Activated gamma-delta T cell treated with Interleukin-2 at 50 U/mL for 16 hours (primary cell): ENCODE measurements at regions not wholly inside any gene's neighbourhood (a gene's known extent, or its start where the extent isn't known, plus 50 kb on each side); places are given as distances from the start of the nearest gene placed in this dataset.

Experiments used
- DNase-seq: peaks from one replicate; pipeline ENCODE4 v3.0.0-alpha.2; 2020

DNA sequence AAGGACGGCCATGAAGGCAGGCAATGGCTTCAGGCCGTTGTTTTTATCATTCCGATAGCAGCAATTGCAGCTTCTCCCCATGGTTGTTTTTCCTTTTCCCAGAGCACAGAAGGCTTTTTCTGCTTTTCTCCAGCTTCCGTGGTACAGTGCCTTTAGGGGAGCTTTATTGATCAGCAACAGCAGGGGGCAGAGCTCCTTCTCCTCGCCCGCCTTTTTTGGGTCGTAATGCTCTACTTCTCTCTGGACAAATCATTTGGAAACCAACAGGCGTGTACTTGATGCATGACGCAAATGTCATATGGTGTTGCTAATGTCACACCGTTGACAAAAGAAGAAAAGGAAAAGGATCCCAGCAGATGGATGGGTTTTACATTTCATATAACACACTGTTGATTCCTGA is 79.7 kb upstream of the SNRK start:
- DNase-seq = no peak

DNA sequence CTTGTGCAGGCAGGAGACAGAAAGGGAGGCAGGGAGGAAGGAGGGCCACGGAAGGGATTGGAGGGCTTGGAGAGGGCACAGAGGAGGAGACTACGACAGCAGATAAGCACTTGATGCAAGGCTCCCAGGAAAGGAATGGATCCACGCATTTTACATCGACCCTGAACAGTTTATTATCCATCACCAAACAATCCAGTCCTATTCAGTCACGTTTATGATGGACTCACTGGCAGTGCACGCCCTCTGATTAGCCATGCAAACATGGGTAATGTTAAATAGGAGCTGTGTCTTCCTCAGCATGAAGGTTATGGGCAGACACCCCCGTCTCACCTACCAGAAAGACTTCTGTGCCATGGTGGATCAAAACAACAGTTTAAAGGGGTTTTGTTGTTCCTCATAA is 80.2 kb upstream of the SNRK start:
- DNase-seq = no peak

DNA sequence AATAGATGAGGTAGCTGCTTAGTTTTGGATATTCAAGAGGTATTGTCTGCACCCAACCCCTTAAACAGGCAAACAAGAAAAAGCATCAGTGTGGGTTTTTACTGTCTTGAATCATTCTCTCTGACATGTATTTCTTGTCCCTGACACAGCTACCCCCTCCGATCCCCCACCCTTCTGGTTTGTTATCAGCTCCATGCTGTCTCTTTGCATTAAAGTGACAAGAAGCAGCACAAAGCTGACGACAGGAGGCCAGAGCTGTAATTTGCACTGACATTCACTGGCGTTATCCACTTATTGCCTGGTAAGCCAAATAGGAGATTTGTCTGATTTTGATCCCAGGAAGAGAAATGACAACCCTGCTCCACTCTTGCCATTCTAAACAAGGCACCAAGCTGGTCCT is 83.3 kb upstream of the SNRK start:
- no peak for DNase-seq

DNA sequence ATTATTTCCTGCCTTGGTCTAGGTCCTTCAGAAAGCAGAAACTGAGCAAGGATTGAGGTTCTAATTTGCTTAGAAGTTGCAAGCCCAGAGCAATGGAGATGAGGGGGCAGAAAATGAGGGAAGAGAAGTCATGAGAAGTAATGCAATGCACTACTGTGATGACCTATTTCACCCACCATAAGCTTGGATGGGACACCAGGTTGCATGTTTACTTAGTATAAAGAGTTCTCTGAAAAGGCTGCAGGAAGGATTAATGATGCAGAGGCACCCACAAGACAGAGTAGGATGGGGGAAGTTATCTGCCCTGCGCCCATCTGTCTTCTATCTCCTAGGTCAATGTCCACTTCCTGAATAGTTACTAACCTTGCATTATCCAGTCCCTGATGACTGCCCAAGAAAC is 84.8 kb upstream of the SNRK start:
- DNase-seq = no peak

DNA sequence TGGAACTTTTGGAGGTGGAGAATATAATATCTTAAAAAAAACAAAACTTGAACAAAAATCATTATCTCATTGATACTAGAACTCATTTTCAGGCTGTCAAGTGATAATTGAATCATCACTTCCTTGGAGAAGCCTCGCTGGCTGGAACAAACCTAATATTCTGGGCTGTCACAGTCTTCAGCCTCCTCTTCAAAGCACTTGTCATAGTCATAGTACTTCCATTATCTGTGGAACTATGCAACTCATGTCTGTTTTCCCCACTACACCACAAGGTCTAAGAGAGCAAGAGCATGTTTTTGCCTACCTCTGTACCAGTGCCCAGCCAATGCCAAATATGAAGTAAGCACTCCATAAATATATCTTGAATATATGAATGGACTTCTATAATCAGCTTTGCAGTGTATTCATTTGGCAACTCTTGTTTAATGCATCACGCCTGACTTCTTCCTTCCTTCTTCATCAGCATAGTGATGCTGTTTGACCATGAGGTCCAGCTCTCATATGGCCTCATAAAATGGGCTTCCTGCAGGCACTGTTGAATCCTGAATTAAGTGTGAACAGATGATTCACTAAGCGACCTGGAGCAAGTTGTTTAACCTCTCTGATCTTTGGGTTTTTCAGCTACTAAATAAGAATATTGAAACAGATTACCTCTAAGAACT is 86.6 kb upstream of the SNRK start:
- no peak for DNase-seq

DNA sequence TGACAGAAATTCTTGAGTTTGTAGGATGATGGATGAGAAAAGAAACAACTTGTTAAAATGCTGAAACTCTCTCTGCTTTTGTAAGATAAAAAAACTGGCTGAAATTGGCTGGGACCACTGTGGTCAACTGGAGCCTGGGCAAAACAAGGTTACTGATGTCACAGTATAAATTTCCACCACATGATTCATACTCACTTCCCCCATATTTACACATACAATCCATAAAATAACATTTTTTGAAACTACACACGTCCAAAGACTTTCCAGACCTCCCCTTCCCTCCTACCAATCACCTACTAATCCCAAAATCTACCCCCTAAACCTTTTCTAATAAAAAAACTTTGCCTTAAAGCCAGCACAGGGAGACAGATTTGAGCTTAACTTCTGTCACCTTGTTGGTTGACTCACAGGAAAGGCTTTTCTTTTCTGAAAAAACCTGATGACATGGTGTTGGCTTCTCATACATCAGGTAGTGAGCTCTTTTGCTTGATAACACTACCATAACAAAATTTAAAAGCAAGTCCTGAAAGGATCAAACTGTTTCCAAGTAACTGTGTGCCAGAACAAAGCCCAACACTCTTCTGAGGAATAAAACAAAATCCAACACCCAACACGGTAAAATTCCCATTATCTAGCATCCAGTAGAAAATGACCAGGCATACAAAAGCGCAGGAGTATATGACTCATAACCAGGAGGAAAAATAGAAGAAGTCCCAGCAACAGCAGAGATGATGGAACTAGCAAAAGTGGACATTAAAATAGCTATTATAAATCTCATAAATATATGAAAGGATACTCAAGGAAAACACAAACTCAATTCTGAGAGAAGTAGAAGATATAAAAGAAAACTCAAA is 87.3 kb upstream of the SNRK start:
- no peak for DNase-seq

DNA sequence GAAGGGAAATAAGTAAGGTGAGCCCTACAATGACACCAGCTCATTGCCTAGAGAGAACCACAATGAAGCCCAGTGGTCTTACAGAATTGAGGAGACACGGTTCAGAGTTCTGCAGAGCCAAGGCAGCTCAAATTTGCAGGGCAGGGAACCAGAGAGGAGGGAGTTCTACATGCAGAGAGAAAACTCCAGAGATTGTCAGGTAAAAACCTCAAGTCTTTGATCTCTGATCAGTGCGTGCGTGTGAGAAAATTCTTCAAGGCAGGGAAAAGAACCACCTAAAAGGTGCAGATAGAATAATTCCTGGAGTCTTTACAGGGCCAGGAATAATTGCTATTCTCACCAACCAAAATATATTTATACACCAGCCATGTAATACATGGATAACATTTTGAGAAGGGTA is 88.0 kb upstream of the SNRK start:
- DNase-seq = no peak

DNA sequence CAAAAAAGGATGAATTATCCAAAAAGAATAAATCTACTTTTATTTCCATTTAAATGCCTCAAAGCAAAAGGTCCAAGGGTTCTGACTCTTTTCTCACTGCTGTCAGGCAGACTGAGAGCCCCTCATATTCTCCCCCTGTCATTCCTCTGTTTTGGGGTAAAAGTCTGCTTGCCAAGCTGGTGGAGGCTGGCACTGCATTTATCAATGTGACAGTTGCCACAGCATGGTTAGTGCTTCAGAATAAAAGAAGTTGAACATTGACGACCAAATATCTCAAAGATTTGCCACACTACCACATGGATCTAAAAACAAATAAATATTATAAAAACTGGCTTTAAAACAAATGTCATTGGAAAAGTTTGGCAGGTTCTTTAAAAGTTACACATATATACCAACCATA is 89.2 kb upstream of the SNRK start:
- no peak for DNase-seq

DNA sequence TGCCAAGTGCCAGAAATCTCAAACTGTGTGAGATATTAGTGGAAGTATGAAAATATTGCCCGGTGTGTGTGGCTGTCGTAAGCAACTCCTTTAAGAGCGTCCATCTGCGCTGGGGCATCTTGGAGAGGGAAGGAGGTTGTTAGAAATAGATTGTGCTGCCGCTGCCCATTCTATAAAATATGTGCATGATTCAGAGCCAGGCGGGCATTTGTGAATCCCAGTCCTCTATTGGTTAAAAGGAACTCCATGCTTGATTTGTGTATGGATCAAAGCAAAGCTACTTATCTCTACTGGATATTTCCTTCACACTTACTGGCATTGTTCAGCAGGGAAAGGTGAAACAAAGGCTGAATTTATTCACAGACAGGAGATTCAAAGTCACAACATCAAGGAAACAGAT is 89.6 kb upstream of the SNRK start:
- DNase-seq = no peak

DNA sequence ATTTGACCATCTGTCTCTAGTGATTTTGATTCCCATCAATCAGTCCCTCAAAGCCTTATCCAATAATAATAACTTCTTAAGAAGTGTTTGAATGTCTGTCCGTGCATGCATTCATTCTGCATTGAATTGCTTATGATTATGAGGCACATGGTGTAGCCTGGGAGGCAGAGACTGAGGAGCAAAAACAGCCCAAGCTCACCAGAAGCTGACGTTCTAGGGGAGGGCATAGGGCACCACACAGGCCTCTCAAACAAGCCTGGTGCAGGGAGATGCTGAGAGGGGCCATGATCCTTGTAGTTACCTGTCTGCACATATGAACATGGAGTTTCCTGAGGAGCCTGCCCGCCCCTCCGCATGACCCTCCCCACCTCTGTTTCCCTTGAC is 89.2 kb upstream of the POMGNT2 start:
- DNase-seq = no peak

DNA sequence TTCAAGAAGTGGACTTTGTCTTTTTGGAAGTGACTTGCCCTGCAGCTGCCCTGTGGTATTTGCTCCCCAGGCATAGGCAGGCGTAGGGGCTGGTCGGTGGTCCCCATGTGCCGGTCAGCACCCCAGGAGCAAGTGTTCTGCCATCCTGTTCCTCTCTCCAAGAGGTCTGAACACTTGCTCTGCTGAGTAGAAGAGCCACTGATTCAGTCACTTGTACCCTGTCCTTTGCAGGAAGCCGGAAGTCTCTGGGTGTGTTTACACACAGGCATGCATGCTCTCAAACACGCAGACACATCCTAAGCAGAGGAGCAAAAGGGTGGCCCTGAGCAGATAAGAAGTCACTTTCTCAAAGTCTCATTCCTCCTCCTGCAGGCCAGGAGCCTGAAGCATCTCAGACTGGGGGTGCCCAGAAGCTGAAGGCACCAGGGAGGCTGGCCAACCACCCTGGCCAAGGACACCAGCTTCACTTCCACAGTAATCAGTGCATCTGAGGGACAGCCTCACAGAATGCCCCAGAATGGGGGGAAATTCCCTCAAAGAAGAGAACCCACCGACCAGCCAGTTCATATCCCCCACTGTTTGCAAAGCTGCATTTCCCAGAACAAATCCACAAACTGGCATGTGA is 88.7 kb upstream of the POMGNT2 start:
- peak; percentile 35 for DNase-seq

DNA sequence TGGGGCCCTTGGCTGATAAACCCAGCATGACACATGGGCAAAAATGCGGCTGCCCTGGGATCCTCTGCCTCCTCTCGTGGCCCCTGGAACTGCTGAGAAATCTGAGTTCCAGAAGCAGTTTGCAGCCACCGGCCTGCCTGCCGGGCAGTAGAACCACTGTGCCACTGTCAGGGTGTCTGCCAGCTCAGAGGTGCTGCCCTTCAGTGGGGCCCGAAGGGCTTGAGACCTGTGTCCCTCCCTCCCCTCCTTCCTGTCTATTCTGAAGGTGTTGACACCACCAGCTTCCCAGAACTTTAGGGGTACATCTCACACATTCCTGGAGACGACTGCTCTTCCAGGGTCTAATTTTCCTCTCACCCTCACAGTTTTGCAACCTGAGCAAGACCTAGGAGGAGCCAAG is 88.2 kb upstream of the POMGNT2 start:
- no peak for DNase-seq

DNA sequence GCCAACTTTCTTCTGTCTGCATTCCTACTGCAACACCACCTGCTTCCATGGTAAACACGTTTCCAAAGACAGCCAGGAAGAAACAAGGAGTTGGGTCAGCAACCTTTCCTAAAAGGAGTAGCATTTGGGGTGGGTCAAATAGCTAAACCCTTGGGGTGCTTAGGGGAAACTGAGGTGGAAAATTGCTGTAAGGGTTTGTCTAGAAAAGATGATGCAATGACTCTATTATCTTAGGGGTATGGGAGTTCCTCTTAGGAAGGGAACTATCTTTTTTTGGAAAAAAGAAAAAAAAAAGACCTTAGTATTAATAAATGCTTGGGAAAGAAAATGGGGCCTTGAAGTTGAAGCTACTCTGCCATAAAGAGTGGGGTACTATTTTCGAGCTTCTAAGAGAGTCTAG is 86.1 kb upstream of the POMGNT2 start:
- DNase-seq = no peak

DNA sequence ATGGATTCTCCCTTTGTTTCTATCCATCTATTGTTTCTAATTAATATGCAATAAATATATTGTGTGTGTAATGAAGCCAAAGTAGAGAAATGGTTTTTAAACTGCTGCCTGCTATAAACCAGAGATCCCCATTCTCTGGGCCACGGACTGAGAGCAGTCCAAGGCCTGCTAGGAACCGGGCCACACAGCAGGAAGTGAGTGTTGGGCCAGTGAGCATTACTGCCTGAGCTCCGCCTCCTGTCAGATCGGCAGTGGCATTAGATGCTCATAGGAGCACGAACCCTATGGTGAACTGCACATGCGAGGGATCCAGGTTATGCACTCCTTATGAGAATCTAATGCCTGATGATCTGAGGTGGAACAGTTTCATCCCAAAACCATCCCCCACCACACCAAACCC is 85.2 kb upstream of the POMGNT2 start:
- DNase-seq = no peak

DNA sequence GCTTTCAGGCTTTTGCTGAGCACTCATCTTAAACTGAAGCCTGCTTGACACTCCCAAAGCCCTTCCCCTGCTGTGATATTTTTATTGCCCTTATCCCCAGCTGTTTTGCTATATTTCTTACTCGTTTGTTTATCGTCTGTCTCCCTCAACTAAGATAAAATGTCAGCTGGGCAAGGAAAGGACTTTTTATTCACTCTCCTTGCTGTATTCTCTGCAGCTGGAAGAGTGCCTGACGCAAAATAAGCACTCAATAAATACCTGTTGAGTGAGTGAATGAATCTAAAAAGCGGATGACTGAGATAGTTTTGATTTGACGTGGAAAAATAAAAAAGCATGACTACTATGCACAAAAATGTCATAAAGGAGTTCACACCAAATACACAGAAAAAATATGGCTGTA is 84.8 kb upstream of the POMGNT2 start:
- DNase-seq = no peak

DNA sequence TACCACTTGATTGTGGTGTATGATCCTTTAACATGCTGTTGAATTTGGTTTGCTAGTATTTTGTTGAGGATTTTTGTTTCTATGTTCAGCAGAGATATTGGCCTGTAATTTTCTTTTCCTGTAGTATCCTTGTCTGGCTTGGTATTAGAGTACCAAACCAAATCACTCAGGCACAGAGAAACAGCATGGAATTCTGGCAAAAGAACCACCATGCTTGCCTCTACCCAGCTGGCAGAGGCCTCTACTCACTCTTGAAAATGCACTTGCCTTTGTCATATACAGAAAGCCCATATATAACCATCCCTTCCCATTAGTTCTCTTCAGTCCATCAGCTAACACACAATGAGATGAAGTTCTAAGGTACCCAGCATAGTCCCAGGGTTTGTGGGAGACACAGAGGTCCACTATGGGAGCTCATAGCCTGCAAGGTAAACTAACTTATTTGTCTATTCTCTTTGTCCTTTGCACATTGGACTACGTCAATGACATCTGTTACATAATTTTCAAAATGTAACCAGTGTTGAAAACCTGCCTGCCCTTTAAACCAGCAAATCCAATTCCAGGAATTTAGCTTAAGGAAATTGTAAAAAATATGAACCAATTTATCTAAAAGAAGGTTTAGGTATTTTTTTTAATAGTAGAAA is 82.1 kb upstream of the POMGNT2 start:
- DNase-seq = no peak

DNA sequence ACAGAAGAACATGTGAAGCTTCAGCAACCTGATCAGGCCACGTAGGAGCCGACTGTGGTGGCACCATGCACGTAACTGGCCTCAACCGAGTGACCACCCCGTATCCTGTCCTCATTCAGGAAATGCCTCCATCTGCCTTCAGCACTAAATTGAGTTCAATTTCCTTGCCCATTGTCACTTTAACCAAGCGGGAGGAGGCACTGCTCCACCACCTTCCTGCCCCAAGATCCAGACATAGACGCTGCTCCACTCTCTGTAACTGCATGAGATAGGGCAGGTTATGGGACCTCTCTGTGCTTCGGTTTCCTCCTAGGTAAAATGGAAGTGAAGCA is 80.1 kb upstream of the POMGNT2 start:
- DNase-seq = no peak

DNA sequence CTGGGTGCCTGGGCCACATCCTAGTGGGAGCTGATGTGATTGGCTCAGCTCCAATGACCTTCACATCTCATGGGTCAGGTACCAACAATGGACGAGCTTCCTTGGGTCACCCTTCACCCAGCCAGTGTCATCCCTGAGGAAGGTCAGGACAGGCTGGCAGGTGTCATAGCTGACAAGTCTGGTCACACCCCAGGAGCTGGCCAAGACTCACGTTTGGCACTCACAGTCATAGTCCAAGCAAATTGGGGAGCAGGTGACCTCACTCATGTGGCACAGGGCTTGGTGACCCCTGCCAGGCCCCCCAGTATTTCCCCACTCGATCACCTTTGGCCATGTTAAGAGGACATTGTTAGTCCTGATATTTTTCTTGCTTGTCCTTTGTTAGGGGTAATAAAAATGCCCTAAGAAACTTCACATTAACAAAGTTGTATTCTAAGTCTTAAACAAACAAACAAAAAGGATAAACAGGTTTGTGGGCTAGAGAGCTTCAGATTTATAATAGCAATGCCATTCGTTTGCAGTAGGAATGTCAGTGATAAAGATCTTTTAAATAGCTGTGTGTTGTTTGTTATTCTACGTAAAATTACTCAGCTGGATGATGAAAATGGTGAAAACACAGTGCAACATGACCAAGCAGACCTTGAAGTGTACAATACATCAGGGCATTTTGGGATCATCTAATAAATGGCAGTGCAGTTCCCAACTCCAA is 79.5 kb upstream of the POMGNT2 start:
- DNase-seq = no peak

DNA sequence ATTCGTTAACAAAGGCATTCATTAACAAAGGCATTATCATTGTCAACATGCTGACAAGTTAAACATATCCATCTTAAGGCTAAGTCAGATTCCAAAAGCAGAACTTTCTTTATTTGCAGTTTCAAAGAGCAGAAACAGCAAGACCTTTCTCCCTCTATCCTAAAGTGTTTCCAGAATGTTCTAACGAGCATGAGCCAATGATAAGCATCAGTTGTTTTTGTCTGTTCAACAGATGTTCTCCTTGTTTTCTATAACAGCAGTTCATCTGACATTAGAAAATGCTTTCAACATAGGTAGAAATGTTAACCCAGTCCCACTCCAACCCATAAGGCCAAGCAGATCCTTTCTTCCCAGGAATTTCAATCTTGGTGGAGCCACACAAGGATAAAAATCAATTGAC is 77.6 kb upstream of the POMGNT2 start:
- DNase-seq = no peak

DNA sequence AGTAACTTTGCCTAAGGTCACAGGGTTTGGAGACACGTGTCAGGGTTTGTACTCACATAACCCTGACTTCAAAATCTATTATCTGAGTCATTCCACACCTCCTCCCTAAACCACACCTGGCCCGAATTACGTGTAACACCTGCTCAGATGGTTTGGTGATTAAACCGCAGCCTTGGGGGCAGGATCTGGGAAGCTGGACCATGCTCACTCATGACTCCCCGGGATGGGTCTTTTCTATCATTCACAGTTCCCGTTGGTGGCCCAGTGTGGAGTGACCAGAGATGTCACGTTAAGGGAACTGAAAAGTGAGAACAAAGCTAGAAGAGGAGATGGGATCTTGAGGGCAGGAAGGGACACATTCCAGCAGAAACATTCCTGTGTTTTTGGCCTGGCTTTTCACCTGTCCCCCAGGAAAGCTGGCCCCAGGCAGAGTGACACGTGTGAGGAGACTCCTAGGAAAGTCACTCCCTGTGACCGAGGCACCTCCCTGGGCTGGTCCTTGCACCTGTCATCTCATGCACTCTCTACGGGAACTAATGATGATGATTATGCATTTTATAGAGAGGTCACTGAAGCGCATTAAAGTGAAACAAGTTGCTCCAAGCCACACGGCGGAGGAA is 75.4 kb upstream of the POMGNT2 start:
- peak; percentile 47 for DNase-seq

DNA sequence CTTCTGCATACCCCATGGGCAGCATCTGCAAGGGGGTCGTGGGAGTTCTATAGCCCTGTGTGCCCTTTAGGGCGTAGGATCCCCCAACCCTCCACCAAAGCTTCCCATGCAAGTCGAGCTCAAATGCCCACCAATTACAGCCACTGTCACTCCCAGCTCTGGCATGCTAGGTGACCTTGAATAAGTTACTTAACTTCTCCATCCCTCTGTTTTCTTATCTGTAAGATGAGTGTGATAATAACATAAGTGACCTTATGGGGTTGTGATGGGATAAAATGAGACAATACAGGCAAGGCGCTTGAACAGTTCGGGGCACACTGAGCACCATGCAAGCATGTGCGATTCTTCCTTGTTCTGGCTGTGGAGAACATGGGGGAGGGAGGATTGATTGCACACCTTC is 74.8 kb upstream of the POMGNT2 start:
- no peak for DNase-seq

DNA sequence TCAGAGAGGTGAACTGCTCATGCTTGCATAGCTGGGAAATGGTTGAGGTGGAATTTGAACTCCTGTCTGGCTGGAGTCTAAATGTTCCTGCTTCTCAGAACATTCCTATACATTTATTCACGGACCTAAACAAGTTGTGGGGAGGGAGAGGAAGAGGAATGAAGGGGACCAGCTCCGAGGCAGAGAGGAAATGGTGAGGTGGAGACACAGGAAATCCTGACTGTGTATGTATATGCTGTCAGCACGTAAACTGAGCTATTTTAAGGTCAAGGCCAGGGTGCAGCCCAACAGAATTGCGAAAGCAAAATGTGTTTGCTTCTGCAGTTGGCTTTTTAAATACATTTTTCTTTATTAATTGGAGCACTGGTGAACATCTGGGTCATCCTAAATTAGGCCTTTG is 74.1 kb upstream of the POMGNT2 start:
- peak; percentile 44 for DNase-seq

DNA sequence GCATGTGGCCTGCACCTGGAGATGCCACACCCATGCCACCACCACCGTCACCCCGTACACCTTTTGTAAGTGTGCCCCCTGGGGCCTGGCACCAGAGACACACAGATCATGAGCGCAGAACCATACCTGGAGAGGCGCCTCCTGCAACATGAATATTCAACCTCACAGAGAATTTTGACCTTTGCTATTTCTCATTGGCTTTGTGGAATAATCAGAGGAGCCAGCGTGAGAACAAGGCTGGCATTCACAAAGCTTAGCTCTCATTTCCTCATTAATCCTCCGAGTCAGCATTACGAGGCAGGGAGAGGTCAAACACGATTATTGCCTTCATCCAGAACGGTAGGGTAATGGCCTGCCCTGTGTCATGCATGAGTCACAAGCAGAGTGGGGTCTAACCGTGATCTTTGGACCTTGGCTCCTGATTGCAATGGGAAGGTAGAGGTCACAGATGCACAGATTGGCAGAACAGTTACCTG is 73.0 kb upstream of the POMGNT2 start:
- no peak for DNase-seq
